Peyer's patch (tissue), 4 donors: ENCODE measurements at regions not wholly inside any gene's neighbourhood (a gene's known extent, or its start where the extent isn't known, plus 50 kb on each side); places are given as distances from the start of the nearest gene placed in this dataset.

Source experiments
- DNase-seq, 3 donors: peaks; one replicate each; pipeline ENCODE4 v3.0.0-alpha.2; 2017 to 2019
- H3K27ac ChIP-seq, 4 donors: fragments of 200-600 bp; sonication (generic); one replicate each; pipeline ENCODE4 v1.5.1; 2016 to 2019
- H3K27me3 ChIP-seq, 2 donors: fragments of 200-600 bp; sonication (generic); one replicate each; pipeline ENCODE4 v1.5.1; 2019
- H3K36me3 ChIP-seq, 3 donors: fragments of 200-600 bp; sonication (generic); one replicate each; pipeline ENCODE4 v1.5.1; 2016 to 2019
- H3K4me1 ChIP-seq, 4 donors: fragments of 200-600 bp; sonication (generic); one replicate each; pipeline ENCODE4 v1.5.1; 2016 to 2019
- H3K4me3 ChIP-seq, 4 donors: fragments of 200-600 bp; sonication (generic); 1 replicate in 3 of 4; 2 replicates in 1 of 4; pipeline ENCODE4 v1.5.1; 2016 to 2019; ENCODE audit warnings: mild to moderate bottlenecking in 1 of 4
- H3K9me3 ChIP-seq, 4 donors: fragments of 200-600 bp; sonication (generic); one replicate each; pipeline ENCODE4 v1.5.1; 2016 to 2019; ENCODE audit warnings: mild to moderate bottlenecking in 1 of 4
- POLR2A ChIP-seq, 2 donors: fragments of 450-650 bp; IDR thresholded peaks; one replicate each; pipeline ENCODE4 v1.5.1; 2017; ENCODE audit warnings: antibody characterized with exemption in 2 of 2, mild to moderate bottlenecking in 2 of 2, moderate library complexity in 2 of 2
- TF ChIP-seq, protein P1 (sequence below), 6 experiments: fragments of 450-650 bp in 4 of 6; fragments of 200-600 bp in 2 of 6; sonication (generic) in 1 of 6; IDR thresholded peaks; one replicate each; pipeline ENCODE4 v1.5.1; 2017 to 2019; ENCODE audit warnings: antibody characterized with exemption in 6 of 6, mild to moderate bottlenecking in 3 of 6, moderate library complexity in 1 of 6

DNA sequence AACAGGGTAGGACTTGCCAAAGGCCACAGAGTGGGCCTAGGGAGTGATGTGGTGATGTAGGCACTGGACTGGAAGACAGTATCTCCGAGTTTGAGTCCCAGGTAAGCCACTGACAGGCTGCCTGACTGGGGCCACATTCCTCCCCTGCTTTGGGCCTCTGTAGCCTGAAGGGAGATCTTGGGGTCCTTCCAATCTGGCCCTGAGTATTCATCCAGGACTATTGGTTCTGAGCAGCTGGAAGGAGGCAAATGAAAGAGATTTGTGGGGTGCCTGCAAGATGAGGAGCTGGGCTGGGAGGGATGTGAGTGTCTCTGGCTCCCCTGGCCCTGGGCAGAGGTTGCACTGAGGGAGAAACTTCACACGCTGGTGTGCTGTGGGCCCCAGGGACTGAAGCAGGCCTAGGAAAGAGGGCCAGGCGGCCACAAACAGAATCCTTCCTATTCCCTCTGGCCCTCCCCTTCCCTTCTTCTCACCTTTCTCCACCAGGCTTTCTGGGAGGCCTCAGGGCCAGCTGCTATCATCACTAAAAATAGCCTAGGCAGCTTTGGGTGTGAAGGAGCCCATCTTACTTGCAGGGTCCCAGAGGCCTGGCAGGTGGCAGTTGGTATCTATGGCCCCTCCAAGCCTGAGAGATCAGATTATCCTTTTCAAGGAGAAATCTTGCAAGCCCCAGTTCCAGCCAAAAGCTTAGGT is 70.1 kb downstream of the PJA1 start:
- DNase-seq: no peak
- Histone ChIP-seq H3K9me3 (no peaks in the 10 kb centered on the region), H3K27ac (no peak overlapping the region), H3K36me3 (no peaks in the 10 kb centered on the region), H3K4me3 (no peak overlapping the region), H3K27me3 (no peaks in the 10 kb centered on the region), H3K4me1 (no peaks in the 10 kb centered on the region)
- TF ChIP-seq POLR2A (IDR thresholded peaks at IDR 0.05): no peak
- TF ChIP-seq, protein P1, sequence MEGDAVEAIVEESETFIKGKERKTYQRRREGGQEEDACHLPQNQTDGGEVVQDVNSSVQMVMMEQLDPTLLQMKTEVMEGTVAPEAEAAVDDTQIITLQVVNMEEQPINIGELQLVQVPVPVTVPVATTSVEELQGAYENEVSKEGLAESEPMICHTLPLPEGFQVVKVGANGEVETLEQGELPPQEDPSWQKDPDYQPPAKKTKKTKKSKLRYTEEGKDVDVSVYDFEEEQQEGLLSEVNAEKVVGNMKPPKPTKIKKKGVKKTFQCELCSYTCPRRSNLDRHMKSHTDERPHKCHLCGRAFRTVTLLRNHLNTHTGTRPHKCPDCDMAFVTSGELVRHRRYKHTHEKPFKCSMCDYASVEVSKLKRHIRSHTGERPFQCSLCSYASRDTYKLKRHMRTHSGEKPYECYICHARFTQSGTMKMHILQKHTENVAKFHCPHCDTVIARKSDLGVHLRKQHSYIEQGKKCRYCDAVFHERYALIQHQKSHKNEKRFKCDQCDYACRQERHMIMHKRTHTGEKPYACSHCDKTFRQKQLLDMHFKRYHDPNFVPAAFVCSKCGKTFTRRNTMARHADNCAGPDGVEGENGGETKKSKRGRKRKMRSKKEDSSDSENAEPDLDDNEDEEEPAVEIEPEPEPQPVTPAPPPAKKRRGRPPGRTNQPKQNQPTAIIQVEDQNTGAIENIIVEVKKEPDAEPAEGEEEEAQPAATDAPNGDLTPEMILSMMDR (IDR thresholded peaks at IDR 0.05): no peak

DNA sequence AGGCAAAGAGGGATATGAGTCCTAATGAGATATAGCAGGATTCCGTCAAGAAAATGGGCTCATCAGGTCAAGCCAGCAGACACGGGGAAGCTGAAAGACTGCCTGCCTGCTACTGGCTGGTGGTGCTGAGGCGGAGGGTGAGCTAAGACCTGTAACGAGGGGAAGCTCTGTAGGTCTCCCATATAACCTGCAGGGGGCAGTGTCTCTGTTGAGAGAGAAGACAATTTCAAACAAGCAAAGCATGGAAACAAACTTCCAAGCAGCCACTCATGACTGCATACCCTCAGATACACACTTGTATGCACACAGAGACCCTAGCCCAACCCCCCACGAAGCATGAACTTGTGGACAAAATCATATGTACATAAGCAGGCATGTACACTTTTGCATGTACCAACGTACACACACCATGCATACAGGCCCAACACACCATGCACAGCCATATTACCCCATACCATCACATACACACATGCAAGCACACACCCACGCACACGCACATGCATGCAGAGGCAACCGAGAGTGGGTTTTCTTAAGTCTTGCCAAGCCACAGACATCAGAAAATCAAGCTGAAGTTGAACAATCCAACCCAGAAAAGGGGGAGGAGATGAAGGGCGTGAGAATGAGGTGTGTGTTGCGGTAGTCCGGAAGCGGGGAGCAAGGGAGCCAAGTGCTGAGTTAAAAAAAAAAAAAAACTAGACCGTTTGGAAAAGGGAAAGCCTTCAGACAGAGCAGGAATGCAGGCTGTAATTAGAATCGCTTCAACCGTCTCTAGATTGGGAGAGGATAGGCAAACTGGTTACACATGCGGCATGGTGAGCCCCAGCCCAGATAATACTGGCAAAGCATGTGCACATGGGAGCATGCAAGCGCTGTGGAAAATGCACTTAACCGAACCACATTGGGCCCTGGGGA is 71.0 kb downstream of the PJA1 start:
- Histone ChIP-seq H3K27ac (no peak overlapping the region), H3K4me1 (no peaks in the 10 kb centered on the region), H3K4me3 (no peak overlapping the region), H3K27me3 (no peaks in the 10 kb centered on the region), H3K9me3 (no peaks in the 10 kb centered on the region), H3K36me3 (no peaks in the 10 kb centered on the region)
- DNase-seq: peak in 2 of 3 donors; percentile 19 to 61
- no peak for TF ChIP-seq POLR2A (IDR thresholded peaks at IDR 0.05)
- TF ChIP-seq, protein P1 (IDR thresholded peaks at IDR 0.05): peak in 4 of 6 experiments; percentile 36 to 41 (median 39)

DNA sequence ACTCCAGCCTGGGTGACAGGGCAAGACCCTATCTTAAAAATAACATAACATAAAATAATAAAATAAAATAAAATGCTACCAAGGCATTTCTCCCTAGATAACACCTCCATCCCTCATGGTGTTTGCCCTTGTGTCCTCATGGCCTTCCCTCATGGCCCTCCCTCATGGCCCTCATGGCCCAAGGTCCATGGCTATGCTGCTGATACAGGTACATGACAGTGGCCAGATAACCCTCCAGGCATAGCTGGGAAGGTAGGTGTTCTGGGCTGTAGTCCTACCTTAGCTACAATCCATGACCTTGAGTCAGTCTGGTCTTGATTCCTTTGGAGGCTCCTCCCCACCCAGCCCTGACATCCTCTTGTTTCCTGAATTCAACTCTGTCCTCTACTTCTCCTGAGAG is 75.2 kb downstream of the PJA1 start:
- H3K36me3 ChIP-seq: no peaks in the 10 kb centered on the region
- DNase-seq: no peak

DNA sequence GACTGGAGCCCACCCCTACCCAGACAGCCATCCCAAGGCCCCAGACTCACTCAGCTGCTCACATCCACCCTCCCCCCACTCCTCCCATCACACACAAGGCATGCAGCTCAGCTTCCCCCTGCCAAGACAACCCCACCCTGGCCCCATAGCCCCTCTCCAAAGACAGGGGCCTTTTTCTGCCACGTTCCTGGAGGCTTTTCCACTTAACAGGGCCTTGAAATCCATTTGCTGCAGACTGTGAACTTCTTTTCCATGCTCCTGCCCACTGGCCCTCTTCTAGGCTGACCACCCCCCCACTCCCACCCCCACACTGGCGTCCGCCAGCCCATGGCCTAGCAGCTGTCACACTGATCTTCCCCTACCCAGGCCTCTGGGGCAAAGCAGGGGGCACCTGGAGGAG is 76.0 kb downstream of the PJA1 start:
- H3K9me3 ChIP-seq: no peaks in the 10 kb centered on the region
- no peaks in the 10 kb centered on the region for H3K36me3 ChIP-seq
- H3K27me3 ChIP-seq: no peaks in the 10 kb centered on the region
- H3K27ac ChIP-seq: no peak overlapping the region
- no peak overlapping the region for H3K4me3 ChIP-seq
- DNase-seq: no peak
- no peaks in the 10 kb centered on the region for H3K4me1 ChIP-seq
- no peak for TF ChIP-seq POLR2A (IDR thresholded peaks at IDR 0.05)
- TF ChIP-seq, protein P1 (IDR thresholded peaks at IDR 0.05): no peak

More for the DNA sequence above, 75.2 kb downstream of the PJA1 start:
- Histone ChIP-seq H3K27me3 (no peaks in the 10 kb centered on the region), H3K27ac (no peak overlapping the region), H3K4me3 (no peak overlapping the region), H3K9me3 (no peaks in the 10 kb centered on the region), H3K4me1 (no peaks in the 10 kb centered on the region)
- TF ChIP-seq, protein P1 (IDR thresholded peaks at IDR 0.05): no peak

DNA sequence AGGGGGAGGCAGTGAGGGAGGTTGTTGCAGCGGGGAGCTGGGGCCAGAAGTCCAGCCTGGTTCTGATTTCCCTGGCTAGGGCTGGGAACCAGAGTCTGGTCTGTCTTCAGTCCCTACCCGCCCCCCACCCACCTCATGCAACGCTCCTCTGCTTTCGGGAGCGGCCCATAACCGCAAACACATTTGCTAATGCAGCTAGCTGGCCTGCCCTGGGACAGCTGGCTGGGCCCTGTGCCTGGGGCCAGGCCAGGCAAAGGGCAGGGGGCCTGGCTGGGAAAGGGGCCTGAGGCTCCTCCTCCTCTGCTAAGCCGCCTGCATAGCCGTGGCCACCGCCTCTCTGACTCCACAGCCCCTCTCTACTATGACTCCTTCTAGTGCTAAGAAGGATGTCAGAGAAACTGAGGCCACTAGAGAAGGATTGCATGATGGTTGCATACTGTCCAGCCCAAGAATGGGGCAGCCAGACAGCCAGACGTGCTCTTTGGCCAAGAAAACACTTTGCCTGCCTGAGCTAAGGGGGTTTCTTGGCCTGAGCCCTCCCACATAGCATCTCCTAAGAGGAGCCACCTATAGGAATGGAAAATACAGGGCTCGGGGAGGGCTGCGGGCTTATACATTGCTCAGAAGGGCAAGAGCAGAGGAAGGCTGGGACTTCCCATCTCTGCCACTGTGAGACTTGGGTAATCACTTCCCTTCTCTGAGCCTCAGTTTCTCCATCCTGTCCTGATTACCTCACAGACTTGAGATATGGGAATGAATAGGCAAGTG is 76.9 kb downstream of the PJA1 start:
- no peak for DNase-seq
- H3K9me3 ChIP-seq: no peaks in the 10 kb centered on the region
- no peaks in the 10 kb centered on the region for H3K4me1 ChIP-seq
- H3K4me3 ChIP-seq: no peak overlapping the region
- no peak for TF ChIP-seq POLR2A (IDR thresholded peaks at IDR 0.05)
- TF ChIP-seq, protein P1 (IDR thresholded peaks at IDR 0.05): no peak
- no peaks in the 10 kb centered on the region for H3K36me3 ChIP-seq
- H3K27me3 ChIP-seq: no peaks in the 10 kb centered on the region
- no peak overlapping the region for H3K27ac ChIP-seq
